ENCODE measurements at regions not wholly inside any gene's neighbourhood (a gene's known extent, or its start where the extent isn't known, plus 50 kb on each side); places are given as distances from the start of the nearest gene placed in this dataset.
"Not testable (repeated sequence)": the region's sequence is repeated elsewhere in the genome, so short reads cannot be mapped to it uniquely, and the experiment has no call there.

DNA sequence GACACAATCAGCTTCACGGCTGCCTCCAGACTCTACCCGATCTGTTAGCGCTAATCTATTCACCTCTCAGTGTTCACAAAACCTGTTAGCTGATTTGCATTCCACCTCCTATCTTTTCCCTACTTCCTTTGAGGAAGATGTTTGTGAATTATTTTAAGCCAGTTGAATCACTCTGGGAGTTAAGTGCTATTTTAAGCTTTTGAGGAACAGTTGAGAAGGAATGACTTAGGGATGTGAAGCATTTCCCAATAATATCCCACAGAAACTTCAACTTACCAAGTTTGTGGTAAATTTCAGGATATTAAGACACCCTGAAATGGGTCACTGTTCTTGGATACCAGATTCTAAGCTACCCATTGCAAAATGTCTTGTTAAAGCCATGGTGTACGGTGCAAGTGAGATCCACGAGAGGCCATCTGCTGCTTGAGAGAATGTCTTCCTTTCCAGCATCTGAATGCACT, 145.2 kb upstream of the CITED2 start:
- H3K4me1 Mint-ChIP-seq: peaks cover 37% of the 10 kb centered on the region
- Histone ChIP-seq H3K4me1 (ENCODE audit: control insufficient read depth, insufficient read depth, low read length) (peaks cover 21% of the 10 kb centered on the region), H3K27me3 (ENCODE audit: control insufficient read depth, insufficient read depth, low read length, poor library complexity, severe bottlenecking) (no peaks in the 10 kb centered on the region), H3K4me3 (ENCODE audit: low read length) (no peak overlapping the region), H3K9ac (ENCODE audit: extremely low read depth, low read length, poor library complexity, severe bottlenecking) (no peak overlapping the region), H3K9me3 (ENCODE audit: control insufficient read depth, low read length) (no peaks in the 10 kb centered on the region), H3K27ac (ENCODE audit: low read depth, low read length) (no peak overlapping the region), H3K36me3 (ENCODE audit: control insufficient read depth, insufficient read depth, low read length) (no peaks in the 10 kb centered on the region)
- 78 to 81% methylated on average over 5 of the region's 5 CpGs for WGBS, 2 experiments (ENCODE audit: insufficient coverage in 1 of 2, insufficient read length in 1 of 2)
- no peak overlapping the region for H3K4me3 Mint-ChIP-seq
- DNase-seq: no peak
- H3K9me3 Mint-ChIP-seq: no peaks in the 10 kb centered on the region
- H3K27me3 Mint-ChIP-seq (ENCODE audit: insufficient read depth): no peaks in the 10 kb centered on the region
- H3K27ac Mint-ChIP-seq: no peak overlapping the region
- TF ChIP-seq, protein P1, sequence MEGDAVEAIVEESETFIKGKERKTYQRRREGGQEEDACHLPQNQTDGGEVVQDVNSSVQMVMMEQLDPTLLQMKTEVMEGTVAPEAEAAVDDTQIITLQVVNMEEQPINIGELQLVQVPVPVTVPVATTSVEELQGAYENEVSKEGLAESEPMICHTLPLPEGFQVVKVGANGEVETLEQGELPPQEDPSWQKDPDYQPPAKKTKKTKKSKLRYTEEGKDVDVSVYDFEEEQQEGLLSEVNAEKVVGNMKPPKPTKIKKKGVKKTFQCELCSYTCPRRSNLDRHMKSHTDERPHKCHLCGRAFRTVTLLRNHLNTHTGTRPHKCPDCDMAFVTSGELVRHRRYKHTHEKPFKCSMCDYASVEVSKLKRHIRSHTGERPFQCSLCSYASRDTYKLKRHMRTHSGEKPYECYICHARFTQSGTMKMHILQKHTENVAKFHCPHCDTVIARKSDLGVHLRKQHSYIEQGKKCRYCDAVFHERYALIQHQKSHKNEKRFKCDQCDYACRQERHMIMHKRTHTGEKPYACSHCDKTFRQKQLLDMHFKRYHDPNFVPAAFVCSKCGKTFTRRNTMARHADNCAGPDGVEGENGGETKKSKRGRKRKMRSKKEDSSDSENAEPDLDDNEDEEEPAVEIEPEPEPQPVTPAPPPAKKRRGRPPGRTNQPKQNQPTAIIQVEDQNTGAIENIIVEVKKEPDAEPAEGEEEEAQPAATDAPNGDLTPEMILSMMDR (conservative IDR thresholded peaks at IDR 0.05): no peak
- H3K36me3 Mint-ChIP-seq (ENCODE audit: low read depth): peaks cover 2% of the 10 kb centered on the region

DNA sequence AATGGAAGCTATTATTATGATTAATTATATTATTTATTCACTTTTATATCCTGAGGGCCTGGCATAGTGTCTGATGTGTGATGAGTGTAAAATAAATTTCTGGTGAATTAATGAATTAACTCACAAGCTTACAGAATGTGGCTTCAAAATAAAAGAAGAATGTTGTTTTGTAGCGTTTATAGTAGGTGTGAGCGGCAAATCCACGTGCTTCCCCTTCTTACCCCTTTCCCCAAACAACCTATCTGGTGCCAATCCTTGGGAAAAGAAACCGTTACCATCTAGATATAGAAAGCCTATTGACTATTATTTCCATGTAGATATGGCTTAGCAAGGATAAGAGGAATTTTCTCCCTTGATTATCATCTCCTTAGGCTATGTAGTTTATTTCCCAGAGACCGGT, 144.6 kb upstream of the CITED2 start:
- no peaks in the 10 kb centered on the region for H3K9me3 Mint-ChIP-seq
- peaks cover 41% of the 10 kb centered on the region for H3K4me1 Mint-ChIP-seq
- no peak overlapping the region for H3K4me3 ChIP-seq (ENCODE audit: low read length)
- no peaks in the 10 kb centered on the region for H3K27me3 Mint-ChIP-seq (ENCODE audit: insufficient read depth)
- no peak overlapping the region for H3K4me3 Mint-ChIP-seq
- DNase-seq: no peak
- TF ChIP-seq, protein P1 (conservative IDR thresholded peaks at IDR 0.05): no peak
- H3K36me3 ChIP-seq (ENCODE audit: control insufficient read depth, insufficient read depth, low read length): no peaks in the 10 kb centered on the region
- peaks cover 22% of the 10 kb centered on the region for H3K4me1 ChIP-seq (ENCODE audit: control insufficient read depth, insufficient read depth, low read length)
- no peak overlapping the region for H3K9ac ChIP-seq (ENCODE audit: extremely low read depth, low read length, poor library complexity, severe bottlenecking)
- H3K36me3 Mint-ChIP-seq (ENCODE audit: low read depth): peaks cover 2% of the 10 kb centered on the region
- 62 to 67% methylated on average over 1 of the region's 5 CpGs for WGBS, 2 experiments (ENCODE audit: insufficient coverage in 1 of 2, insufficient read length in 1 of 2)
- no peak overlapping the region for H3K27ac ChIP-seq (ENCODE audit: low read depth, low read length)
- H3K9me3 ChIP-seq (ENCODE audit: control insufficient read depth, low read length): no peaks in the 10 kb centered on the region
- H3K27ac Mint-ChIP-seq: no peak overlapping the region
- H3K27me3 ChIP-seq (ENCODE audit: control insufficient read depth, insufficient read depth, low read length, poor library complexity, severe bottlenecking): no peaks in the 10 kb centered on the region

DNA sequence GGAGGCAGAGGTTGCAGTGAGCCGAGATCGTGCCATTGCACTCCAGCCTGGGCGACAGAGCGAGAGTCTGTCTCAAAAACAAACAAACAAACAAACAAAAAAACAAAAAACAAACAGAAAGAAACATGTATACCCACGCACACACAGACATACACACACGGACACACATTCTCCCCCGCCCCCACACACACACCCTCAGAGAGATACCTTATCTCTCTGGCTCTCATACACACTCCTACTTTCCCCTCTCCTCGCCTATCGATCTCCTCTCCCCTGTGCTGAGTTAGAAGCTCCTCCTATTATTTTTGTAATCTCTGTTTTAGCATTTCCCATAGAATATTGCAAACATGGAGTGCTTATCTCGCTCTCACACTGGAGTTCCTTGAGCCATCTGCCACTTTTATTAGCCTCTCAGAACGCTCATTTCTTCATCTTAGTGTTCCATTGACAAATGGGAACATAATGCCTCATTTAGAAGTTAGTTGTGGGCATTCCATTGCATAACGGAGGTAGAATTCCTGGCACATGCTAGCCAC, 144.2 kb upstream of the CITED2 start:
- TF ChIP-seq, protein P1 (conservative IDR thresholded peaks at IDR 0.05): no peak
- Histone ChIP-seq H3K4me1 (ENCODE audit: control insufficient read depth, insufficient read depth, low read length) (peaks cover 22% of the 10 kb centered on the region), H3K27me3 (ENCODE audit: control insufficient read depth, insufficient read depth, low read length, poor library complexity, severe bottlenecking) (no peaks in the 10 kb centered on the region), H3K36me3 (ENCODE audit: control insufficient read depth, insufficient read depth, low read length) (no peaks in the 10 kb centered on the region), H3K27ac (ENCODE audit: low read depth, low read length) (no peak overlapping the region), H3K4me3 (ENCODE audit: low read length) (no peak overlapping the region), H3K9ac (ENCODE audit: extremely low read depth, low read length, poor library complexity, severe bottlenecking) (no peak overlapping the region), H3K9me3 (ENCODE audit: control insufficient read depth, low read length) (no peaks in the 10 kb centered on the region)
- Mint-ChIP-seq H3K4me3 (no peak overlapping the region), H3K9me3 (no peaks in the 10 kb centered on the region), H3K4me1 (peaks cover 41% of the 10 kb centered on the region), H3K36me3 (ENCODE audit: low read depth) (peaks cover 2% of the 10 kb centered on the region), H3K27me3 (ENCODE audit: insufficient read depth) (no peaks in the 10 kb centered on the region), H3K27ac (no peak overlapping the region)
- no peak for DNase-seq
- WGBS, 2 experiments (ENCODE audit: insufficient coverage in 1 of 2, insufficient read length in 1 of 2): 94 to 96% methylated on average over 8 to 12 of the region's 12 CpGs

DNA sequence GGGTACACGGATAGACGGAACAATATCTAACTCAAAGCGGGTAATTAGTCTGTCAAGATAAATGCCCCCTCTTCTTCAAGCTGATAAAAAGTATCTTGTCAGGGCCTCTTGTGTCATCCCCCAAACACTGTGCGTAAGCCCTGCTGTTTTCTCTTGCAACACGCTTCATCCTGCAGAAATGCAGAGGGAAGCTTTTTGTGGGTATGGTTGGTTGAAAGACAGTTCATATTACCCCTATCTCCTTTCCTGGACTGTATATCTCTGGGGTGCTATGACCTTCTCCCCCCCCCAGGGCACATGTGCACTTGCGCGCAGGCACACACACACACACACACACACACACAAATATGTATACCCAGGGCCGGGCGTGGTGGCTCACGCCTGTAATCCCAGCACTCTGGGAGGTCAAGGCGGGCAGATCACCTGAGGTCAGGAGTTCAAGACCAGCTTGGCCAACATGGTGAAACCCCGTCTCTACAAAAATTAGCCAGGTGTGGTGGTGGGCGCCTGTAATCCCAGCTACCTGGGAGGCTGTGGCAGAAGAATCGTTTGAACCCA, 143.6 kb upstream of the CITED2 start:
- not testable (repeated sequence) for DNase-seq; H3K27ac ChIP-seq (ENCODE audit: low read depth, low read length); H3K27me3 Mint-ChIP-seq (ENCODE audit: insufficient read depth); H3K9ac ChIP-seq (ENCODE audit: extremely low read depth, low read length, poor library complexity, severe bottlenecking); H3K27me3 ChIP-seq (ENCODE audit: control insufficient read depth, insufficient read depth, low read length, poor library complexity, severe bottlenecking); H3K4me3 Mint-ChIP-seq; H3K36me3 ChIP-seq (ENCODE audit: control insufficient read depth, insufficient read depth, low read length); H3K9me3 ChIP-seq (ENCODE audit: control insufficient read depth, low read length); H3K27ac Mint-ChIP-seq; H3K9me3 Mint-ChIP-seq; H3K36me3 Mint-ChIP-seq (ENCODE audit: low read depth); H3K4me3 ChIP-seq (ENCODE audit: low read length)
- 87 to 98% methylated on average over 4 to 14 of the region's 14 CpGs for WGBS, 2 experiments (ENCODE audit: insufficient coverage in 1 of 2, insufficient read length in 1 of 2)
- peaks cover 22% of the 10 kb centered on the region for H3K4me1 ChIP-seq (ENCODE audit: control insufficient read depth, insufficient read depth, low read length)
- peaks cover 40% of the 10 kb centered on the region for H3K4me1 Mint-ChIP-seq

All from endodermal cell (in vitro differentiated cells).